ENCODE measurements at regions not wholly inside any gene's neighbourhood (a gene's known extent, or its start where the extent isn't known, plus 50 kb on each side); places are given as distances from the start of the nearest gene placed in this dataset.
"Not testable (repeated sequence)": the region's sequence is repeated elsewhere in the genome, so short reads cannot be mapped to it uniquely, and the experiment has no call there.

GRCh38 chr5:84487963-84488362, 103.3 kb upstream of the EDIL3 start:
- no peak for DNase-seq (ENCODE audit: low read depth, low spot score)

- DNase-seq (ENCODE audit: low read depth, low spot score) = no peak
These were observed 96.4 kb upstream of the EDIL3 start for GRCh38 chr5:84480873-84481637.

GRCh38 chr5:84478603-84479002, 93.9 kb upstream of the EDIL3 start:
- DNase-seq (ENCODE audit: low read depth, low spot score) = no peak

- no peak for DNase-seq (ENCODE audit: low read depth, low spot score)
These were observed 92.8 kb upstream of the EDIL3 start for GRCh38 chr5:84477485-84477884.

GRCh38 chr5:84474126-84474525, 89.4 kb upstream of the EDIL3 start:
- no peak for DNase-seq (ENCODE audit: low read depth, low spot score)

GRCh38 chr5:84453405-84453804, 68.7 kb upstream of the EDIL3 start:
- no peak for DNase-seq (ENCODE audit: low read depth, low spot score)

GRCh38 chr5:84450617-84451414, 66.1 kb upstream of the EDIL3 start:
- DNase-seq (ENCODE audit: low read depth, low spot score) = no peak

- DNase-seq (ENCODE audit: low read depth, low spot score) = no peak
These were observed 60.5 kb upstream of the EDIL3 start for GRCh38 chr5:84445049-84445685.

GRCh38 chr5:84438456-84438855, 53.8 kb upstream of the EDIL3 start:
- no peak for DNase-seq (ENCODE audit: low read depth, low spot score)

GRCh38 chr5:84437673-84438315, 53.1 kb upstream of the EDIL3 start:
- DNase-seq (ENCODE audit: low read depth, low spot score) = peak; percentile 26

GRCh38 chr5:84436866-84437265, 52.2 kb upstream of the EDIL3 start:
- DNase-seq (ENCODE audit: low read depth, low spot score) = no peak

- DNase-seq (ENCODE audit: low read depth, low spot score) = not testable (repeated sequence)
These were observed 51.2 kb upstream of the EDIL3 start for GRCh38 chr5:84435861-84436346.

Measured in smooth muscle cell of the brain vasculature (primary cell).